ENCODE measurements at regions not wholly inside any gene's neighbourhood (a gene's known extent, or its start where the extent isn't known, plus 50 kb on each side); places are given as distances from the start of the nearest gene placed in this dataset.

DNA sequence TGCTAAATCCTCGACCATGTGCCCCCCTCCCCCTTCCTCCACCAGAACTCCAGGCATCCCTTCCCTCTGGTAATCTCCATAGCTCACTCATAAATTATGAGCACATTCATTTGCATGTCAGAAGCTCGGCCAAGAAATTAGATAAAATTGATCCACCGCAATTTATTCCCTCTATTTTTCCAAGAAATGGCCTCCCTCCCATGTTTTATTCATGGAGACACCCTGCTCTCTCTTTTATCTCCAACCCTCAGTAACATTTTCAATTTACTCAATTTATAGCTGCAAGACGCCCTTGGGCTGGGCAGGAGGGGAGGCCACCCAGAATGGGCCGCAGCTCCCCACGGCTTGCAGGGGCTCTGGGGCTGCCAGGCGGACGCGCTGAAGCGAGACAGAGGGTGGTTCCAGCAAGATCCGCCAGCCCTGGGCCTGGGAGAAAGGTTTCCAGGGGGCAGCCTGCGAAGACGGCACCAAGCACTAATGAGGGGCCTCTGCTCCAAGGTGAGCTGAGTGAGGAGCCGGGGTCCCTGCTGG, 54.7 kb upstream of the ZNF423 start:
- DNase-seq, result no peak

DNA sequence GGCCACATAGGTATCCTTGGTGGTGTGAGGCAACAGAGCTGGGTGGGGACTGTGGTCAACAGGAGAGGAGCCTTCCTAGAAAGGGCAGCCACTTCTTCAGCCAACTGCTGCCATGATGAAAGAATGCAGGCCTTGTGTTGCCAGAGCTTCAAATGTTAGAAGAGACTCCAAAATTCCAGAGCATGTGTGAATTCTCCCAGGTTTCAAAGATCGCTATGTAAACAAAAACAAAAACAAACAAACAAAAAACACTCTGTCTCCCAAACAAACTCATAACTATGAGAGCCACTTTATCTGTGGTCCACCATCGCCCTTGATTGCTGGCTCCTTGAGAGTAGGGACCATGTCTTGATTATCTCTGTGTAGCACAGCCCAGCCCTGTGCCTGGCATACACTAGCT, 55.5 kb upstream of the ZNF423 start:
- DNase-seq, result no peak

DNA sequence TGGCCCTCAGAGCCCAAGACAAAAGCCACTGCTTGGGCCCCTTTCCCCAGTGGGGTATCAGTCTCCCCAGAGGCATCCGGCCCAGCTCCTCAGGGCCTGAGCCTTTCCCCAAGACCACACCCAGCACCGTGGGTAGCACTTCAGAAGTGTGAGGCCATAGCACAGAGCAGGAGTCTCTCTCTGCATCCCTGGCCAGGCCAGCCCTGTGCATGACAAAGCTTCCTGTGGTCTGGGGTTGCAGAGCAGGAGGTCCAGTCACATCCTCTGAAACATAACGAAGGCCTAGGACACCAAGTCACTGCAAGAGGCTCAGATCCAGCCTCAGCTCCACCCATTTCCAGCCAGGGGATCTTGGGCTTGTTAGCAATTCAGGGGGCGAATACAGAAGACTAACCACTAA, 56.8 kb upstream of the ZNF423 start:
- no peak for DNase-seq

DNA sequence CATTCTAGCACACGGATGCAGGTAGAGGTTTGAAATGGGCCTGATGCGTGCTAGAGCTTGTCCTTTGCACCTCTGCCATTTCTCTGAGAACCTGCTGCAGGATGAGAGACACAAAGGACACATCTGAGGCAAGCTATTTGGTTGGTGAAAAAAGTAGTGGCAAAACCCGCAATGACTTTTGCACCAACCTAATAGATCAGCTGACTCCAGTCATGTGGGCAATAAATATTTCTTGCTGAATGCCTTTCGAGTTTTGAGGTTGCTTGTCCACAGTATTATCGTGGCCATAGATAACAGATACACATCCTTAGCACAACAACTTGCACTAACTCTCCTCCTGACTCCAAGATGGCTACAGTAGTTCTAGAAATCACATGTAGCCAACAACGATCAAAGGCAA, 57.8 kb upstream of the ZNF423 start:
- DNase-seq, result no peak

DNA sequence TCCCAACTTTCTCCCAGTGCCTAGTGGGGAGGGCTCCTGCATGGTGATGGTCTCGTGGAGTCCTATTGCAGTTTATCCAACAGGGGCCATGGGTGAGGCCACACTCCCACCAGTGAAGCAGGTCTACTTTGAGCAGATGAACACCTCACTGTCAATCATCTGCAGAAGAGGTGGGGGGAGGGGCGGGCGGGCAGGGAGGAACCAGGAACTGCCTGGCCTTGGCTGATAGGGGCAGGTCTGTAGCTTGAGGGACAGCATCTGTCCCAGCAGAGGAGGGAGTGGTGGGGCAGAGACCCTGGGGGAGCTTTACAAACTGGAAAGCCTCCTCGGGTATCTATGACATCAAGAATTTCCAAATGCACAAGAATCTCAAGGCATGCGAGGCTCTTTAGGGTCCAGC, 58.7 kb upstream of the ZNF423 start:
- DNase-seq, result no peak

DNA sequence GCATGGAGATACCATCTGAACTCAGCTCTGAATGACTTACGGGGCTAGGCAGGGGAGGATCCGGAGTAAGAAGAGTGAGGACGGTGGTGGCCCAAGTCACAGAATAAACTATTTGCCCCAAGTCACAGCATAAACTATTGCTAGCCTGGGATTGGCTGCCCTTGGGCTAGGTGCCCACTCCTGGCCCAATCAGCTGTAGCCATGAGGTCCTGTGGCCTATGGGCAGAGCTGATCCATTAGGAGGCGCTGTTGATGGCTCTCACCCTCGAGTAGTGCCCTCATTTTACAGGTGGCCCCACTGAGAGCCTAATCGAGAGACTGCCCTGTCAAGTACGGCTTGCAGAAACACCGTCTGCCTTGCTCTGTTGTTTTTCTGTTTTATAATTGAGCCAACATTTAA, 62.3 kb upstream of the ZNF423 start:
- no peak for DNase-seq

DNA sequence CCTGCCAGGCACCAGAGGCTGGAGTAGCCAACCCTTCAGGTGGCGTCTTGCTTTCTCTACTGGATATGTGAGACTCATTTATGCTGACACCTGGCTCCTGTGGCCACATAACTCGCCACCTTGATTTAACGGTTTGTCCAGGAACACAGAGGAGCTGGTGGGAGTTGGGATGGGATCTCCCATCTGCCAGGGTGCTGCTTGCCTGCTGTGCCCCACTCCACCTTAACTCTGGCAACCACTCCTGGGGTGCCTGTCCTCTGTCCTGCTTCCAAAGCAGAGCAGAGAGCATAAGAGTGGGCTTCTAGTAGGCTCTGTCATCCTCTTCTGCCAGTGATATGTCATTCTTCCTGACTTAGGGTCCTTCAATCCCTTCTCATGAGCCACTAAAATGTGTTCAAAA, 63.4 kb upstream of the ZNF423 start:
- no peak for DNase-seq

DNA sequence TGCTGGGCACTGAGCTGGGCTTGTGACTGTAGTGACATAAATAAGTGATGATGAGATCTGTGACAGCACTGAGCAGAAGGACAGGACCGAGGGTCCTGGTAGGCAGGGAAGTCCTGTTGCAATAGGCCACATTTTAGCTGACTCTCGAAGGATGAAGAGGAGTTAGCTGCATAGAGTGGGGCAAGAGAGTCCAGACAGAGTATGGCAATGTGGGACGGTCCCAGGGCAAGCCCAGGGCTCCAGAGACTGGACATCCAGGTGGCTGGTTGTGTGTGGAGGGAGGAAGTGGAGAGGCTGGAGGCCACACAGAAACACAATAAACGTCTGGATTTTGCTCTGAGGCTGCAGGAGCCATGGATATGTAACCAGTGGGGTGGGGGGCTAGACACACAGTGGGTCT, 64.5 kb upstream of the ZNF423 start:
- no peak for DNase-seq

DNA sequence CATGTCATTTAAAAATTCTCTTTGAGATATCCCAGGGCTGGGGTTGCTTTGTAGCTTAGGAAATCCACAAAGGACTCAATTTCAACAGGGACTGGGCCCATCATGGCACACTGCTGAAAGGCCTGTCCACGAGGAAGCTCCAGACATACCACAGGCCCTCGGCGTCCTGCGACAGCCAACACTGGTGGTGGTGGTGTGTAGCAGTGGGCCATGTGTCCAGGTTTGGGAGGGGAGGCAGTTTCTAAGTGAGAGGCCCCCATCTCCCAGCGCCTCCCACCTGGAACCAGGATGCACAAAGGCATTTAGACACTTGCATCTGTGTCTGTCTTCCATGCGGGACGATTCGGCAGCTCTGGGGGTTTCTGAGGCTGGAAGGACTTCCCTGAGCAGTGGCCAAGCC, 65.2 kb upstream of the ZNF423 start:
- DNase-seq, result no peak

DNA sequence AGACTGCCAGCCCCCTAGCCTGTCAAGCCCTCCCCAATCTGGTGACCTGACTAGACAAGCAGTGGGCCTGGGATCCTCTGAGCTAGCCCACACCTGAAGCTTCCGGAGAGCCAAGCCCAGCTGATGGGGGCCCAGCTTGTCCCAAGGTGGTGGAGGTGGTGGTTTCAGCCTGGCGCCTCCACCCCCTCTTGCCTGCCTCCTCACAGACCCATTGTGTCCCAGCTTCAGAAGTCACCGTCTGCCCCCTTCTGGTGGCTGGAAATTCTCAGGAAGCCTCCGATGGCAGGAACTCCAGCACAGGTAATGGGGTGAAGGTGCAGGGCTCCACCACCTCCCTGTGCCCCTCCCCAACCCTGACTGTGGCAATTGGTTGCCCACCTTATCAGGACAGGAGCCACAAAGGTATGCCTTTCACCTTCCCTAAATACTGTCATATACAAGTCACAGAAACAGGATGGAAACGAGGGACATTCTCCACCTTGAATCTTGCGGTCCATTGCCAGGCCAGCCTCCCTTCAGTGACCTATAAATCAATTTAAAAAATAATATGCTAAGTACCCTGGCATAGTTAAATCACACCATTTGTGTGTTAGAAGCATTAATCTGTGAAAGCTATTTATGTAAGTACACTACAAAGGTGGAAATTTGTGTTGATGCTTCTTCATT, 66.0 kb upstream of the ZNF423 start:
- DNase-seq, result peak; percentile 52

DNA sequence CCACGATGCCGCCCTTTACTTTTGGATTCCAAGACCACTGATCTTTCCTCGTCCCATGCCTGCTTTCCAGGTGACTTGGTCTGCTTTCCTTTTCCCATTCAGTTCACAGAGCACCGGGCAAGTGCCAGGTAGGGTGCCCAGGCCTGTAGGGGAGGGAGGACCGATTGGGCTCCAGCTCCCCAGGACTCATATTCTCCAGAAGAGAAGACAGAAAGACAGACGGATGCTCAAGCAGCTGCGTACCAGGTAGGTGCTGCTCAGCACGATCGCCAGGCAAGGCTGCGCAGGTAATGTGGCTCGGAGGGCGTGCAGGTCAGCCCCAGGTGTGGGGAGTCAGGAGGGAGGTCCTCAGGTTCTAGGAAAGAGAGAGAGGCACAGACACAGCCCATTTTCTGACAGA, 67.5 kb upstream of the ZNF423 start:
- DNase-seq, result no peak

DNA sequence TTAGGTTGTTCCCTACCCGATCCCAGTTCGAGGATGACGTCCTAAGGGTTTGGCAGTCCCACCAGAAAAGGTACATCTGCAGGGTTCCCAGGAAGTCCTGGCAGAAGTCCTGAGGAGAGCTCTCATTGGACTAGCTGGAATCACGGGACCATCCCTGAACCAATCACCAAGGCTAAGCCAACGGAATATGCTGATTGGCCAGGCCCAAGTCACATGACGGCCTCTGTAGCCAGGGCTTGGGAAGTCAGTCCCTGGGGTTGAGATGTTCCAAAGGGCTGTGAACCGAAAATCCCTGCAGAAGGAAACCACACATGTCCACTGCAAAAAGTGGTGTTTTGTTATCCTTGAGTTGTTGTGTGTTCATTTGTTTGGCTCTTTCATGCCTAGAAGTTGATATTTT, 68.2 kb upstream of the ZNF423 start:
- peak; percentile 7 for DNase-seq

DNA sequence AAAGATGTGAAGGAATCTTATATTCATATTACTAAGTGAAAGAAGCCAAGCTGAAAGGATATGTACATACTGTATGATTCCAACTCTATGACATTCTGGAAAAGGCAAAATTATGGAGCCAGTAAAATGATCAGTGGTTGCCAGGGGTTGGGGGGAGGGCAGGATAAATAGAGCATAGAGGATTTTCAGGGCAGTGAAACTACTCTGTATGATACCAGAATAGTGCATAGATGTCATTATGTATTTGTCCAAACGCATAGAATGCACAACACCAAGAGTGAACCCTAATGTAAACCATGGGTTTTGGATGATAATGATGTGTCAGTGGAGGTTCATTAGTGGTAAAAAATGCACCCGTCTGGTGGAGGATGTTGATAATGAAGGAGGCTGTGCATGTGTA, 71.0 kb upstream of the ZNF423 start:
- no peak for DNase-seq

DNA sequence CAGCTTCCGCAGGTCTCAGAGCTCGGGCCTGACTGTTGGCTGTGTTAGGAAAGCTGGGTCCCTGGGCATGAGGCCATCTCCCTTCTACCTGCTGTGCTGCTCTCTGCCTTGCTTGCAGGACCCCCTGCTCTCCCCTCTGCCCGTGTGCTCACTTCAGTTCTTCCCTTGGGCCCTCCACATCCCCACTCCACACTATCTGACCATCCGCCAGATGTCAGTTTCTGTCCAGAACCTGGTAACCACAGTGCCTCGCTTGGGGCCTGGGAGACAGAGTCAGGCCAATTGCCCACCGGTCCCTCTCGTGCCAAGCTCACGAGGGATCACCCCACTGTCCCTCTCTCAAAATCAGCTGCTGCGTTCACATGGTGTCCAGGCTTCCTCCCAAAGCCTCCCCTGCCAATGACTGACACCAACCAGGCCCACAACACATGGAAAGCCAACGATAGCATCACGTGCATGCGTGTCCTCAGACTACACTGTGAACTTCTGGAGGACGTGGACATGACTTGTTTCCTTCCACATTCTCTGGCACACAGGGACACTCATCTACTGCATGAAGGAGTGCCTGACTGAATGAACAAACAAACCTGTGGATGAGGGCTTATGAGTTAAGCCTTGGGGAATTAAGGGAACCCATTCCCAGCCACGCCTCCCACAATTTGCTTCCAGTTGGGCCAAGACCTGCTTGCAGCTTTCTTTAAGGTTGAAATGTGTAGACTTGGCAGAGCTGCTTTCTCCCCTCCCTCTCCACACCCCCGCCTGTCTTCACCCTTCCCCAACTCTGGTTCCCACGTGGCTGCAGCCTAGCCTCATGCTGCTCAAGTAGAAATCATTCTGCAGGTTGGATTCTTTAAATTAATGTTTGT, 72.5 kb upstream of the ZNF423 start:
- no peak for DNase-seq

DNA sequence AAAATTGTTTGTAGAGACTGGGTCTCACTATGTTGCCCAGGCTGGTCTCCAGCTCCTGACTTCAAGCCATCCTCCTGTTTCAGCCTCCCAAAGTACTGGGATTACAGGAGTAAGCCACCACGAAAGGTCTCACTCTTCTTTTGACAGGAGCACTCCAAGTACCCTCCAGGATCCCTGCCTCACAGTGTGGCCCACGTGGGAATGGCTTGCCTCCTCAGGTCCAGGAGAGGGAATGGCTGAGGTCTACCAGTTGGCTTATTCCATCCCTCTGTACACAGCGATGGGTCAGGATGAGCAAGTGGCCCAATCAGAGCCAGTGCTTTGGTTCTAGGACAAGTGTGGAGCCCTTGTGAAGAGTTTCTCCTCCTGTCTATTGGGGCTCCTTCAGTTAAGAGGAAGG, 73.7 kb upstream of the ZNF423 start:
- DNase-seq, result no peak

DNA sequence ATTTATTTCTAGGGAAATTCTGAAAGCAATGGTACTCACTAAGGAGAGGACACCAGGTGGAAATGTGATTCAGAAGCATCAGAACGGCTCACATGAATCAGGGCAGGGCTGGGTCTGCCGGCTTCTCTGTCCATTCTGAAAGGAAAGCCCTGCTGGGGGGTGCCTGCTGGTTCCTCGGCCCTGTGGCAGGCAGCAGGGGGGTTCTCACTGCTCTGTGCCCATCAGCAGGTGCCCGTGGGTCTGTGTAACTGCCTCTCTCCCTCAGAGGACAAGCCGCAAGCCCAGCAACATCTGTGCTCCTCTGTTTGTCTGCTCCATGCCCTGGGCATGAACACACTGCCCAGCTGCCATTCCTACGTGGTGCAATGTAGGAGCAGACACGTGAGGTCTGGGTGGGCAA, 74.9 kb upstream of the ZNF423 start:
- DNase-seq, result no peak

DNA sequence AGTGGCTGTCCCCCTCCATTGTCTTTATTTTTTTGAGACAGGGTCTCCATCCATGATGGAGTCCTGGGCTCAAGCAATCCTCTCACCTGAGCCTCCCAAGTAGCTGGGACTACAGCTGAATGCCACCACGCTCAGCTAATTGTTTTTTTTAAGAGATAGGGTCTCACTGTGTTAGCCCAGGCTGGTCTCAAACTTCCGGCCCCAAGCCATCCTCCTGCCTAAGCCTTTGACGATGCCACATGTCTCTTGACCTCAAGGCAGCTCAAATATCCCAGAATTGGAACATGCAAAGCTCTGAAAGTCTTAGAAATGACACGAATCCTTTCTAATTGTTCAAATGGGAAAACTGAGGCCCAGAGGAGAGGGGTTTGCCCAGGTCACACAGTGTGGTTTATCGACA, 75.4 kb upstream of the ZNF423 start:
- DNase-seq, result no peak

DNA sequence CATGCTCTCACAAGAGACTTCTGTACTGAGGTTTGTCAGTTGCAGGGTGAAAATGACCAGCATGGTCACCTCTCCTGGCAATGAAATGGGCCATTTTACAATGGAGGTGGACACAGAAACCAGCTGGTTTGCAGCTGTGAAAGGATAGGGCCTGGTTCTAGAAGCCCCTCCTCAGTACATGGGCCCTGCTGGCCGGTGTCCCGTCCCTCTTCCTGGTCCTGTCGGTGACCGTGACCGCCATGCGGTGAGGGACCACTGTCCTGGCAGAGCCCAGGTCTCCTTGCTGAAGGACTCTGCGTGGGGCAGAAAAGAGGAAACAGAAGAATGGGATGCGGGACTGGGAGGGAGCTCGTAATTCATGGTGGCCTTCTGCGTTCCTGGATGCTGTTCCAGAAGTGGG, 76.0 kb upstream of the ZNF423 start:
- no peak for DNase-seq

DNA sequence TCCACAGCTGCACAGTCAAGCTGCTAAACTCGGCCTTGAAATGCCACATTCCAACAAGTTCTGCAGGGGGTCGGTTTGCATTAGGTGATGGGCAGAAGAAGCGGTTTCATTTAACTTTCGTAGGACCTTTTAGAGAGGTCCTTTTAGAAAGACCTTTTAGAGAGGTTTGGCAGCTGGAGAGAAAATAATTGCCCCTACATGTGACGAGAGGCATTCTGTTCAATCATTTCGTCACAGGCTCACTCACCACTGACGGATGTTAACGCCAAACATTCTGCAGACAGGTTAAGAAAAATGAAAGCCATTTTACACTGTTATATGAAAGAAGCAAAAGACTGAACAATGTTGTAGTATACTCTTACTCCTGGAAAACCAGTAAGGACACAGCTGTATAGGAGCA, 76.5 kb upstream of the ZNF423 start:
- DNase-seq, result no peak

DNA sequence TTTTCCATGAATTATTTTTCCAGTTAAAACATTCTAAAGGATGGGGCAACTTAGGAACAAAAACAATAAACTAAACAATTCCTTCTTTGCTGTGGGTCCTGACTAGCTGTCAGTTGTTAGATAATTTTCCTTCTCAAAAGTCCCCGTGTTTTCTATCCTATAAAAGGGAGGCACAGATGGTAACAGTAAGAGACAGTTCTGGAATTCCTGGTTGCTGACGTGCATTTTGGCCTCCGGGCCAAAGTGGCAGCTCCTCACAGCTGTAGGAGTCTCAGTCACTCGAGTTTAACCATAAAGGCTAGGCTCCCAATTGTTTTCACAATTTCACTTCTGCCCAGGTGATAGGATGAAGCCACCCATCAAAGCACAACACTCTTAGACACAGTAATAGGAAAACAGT, 77.0 kb upstream of the ZNF423 start:
- no peak for DNase-seq

DNA sequence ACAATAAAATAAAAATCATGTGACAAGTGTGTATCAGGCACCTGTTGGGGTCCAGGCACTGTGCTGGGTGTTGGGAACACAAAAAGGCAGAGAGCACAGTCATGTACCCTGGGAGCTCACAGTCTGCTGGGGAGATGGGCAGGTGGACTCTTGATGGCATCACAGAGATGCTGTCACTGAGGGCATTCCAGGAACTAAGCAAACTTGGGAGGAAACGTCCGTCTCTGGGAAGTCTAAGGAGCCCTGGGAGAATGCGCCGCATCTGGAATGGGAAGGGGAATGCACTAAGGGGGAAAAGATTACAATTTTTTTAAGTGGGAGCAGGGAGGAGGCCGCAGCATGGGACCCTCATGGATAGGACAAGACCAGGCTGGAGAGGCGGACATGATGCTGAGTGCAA, 80.9 kb upstream of the ZNF423 start:
- no peak for DNase-seq

DNA sequence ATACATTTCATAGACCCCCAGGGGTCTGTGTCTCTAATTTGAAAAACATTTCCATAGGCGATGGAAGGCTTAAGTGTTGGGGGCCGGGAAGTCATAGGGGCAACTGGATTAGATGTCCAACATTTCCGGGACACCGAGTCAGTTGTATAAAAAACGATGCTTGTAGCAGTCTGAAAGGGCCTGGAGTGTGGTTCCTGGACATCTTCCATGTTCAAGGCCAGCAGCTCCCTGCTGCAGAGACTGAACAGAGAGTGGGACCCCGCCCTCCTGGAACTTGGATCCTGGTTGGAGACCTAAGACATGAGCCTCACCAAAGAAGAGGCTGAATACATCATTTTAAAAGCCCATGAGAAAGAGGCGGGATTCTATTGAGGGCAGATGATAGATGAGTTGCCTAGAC, 82.0 kb upstream of the ZNF423 start:
- no peak for DNase-seq

DNA sequence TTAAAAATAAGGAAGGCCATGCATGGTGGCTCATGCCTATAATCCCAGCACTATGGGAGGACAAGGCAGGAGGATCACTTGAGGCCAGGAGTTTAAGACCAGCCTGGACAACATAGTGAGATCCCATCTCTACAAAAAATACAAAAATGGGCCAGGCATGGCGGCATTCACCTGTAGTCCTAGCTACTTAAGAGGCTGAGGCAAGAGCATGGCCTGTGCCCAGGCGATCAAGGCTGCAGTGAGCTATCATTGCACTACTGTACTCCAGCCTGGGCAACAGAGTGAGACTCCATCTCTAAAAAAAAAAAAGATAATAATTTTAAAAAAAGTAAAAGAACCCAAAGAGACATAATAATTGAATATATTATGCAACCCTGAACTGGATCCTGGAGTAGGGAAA, 83.6 kb upstream of the ZNF423 start:
- DNase-seq, result no peak

DNA sequence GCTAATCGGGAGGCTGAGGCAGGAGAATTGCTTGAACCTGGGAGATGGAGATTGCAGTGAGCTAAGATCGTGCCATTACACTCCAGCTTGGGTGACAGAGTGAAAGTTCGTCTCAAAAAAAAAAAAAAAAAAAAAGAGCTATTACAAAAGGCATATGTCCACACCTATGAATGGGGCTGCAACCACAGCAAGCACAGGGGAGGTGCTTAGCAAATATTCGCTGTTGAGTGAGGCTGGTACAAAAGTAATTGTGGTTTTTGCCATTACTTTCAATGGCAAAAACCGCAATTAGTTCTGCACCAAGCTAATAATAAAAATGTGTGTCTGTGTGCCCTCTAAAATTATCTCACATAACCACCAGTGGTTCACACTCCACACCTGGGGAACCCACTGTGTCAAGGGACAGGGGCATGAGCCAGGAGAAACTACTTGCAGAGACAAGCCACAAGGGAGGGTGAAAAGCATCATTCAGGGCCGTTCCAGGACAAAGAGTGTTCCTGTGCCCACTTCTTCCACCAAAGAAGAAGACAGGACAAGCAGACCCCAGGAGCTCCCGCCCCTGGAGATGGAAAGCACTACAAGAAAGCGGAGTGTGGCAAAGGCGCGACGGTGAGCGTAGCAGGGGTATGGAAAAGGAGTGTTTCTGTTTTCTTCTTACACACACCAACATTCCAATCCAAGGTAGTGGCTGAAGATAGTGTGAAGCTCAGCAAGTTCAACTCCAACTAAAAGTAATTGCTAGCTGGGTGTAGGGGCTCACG, 84.4 kb upstream of the CNEP1R1 start:
- no peak for DNase-seq

All from activated CD4-positive, alpha-beta T cell treated with anti-CD3 and anti-CD28 coated beads, Interleukin-10, Interleukin-2, amounts not matched to agents 100 ng/mL and 50 ng/mL, durations not matched to agents 16 hours and 8 hours (primary cell).